Dendritic cell treated with granulocyte-macrophage colony-stimulating factor and Interleukin-4, amounts not matched to agents 40 ng/mL and 50 ng/mL, for 4 days (primary cell): ENCODE measurements at regions not wholly inside any gene's neighbourhood (a gene's known extent, or its start where the extent isn't known, plus 50 kb on each side); places are given as distances from the start of the nearest gene placed in this dataset.

ENCODE experiments used
- H3K27ac Mint-ChIP-seq: one replicate; pipeline ENCODE4 v1.8.0; 2022; ENCODE audit warnings: mild to moderate bottlenecking, mixed read lengths
- H3K27me3 Mint-ChIP-seq: one replicate; pipeline ENCODE4 v1.8.0; 2022; ENCODE audit warnings: mild to moderate bottlenecking, mixed read lengths
- H3K36me3 Mint-ChIP-seq: one replicate; pipeline ENCODE4 v1.8.0; 2022; ENCODE audit warnings: low read depth, mixed read lengths
- H3K4me1 Mint-ChIP-seq: one replicate; pipeline ENCODE4 v1.8.0; 2022; ENCODE audit warnings: low read depth, mixed read lengths
- H3K4me3 Mint-ChIP-seq: one replicate; pipeline ENCODE4 v1.8.0; 2022; ENCODE audit warnings: mild to moderate bottlenecking, moderate library complexity, mixed read lengths
- H3K9me3 Mint-ChIP-seq: one replicate; pipeline ENCODE4 v1.8.0; 2022; ENCODE audit warnings: mixed read lengths
- intact Hi-C: fragments of 100-400 bp; cut with micrococcal nuclease; formaldehyde crosslinking; loops from one replicate; pipeline ENCODE4 v1.15.0; 2022

GRCh38 chr16:86740906-86741799 is 162.8 kb downstream of the FOXL1 start:
- Mint-ChIP-seq H3K36me3 (no peaks in the 10 kb centered on the region), H3K27ac (no peak overlapping the region), H3K9me3 (no peaks in the 10 kb centered on the region), H3K27me3 (peaks cover 43% of the 10 kb centered on the region), H3K4me1 (no peaks in the 10 kb centered on the region), H3K4me3 (no peak overlapping the region)
- intact Hi-C loops, result no loop called here

- Mint-ChIP-seq H3K27me3 (peaks cover 4% of the 10 kb centered on the region), H3K4me3 (no peak overlapping the region), H3K9me3 (no peaks in the 10 kb centered on the region), H3K36me3 (no peaks in the 10 kb centered on the region), H3K4me1 (no peaks in the 10 kb centered on the region), H3K27ac (no peak overlapping the region)
- intact Hi-C loops, result no loop called here
Observed at GRCh38 chr16:86747761-86748160, 169.4 kb downstream of the FOXL1 start.

GRCh38 chr16:86748652-86749051 is 170.3 kb downstream of the FOXL1 start:
- Mint-ChIP-seq H3K9me3 (no peaks in the 10 kb centered on the region), H3K4me3 (no peak overlapping the region), H3K27me3 (peaks cover 4% of the 10 kb centered on the region), H3K4me1 (no peaks in the 10 kb centered on the region), H3K36me3 (no peaks in the 10 kb centered on the region), H3K27ac (no peak overlapping the region)
- intact Hi-C loops, result no loop called here

- H3K4me1 Mint-ChIP-seq, result no peaks in the 10 kb centered on the region
- H3K36me3 Mint-ChIP-seq, result no peaks in the 10 kb centered on the region
- intact Hi-C loops, result no loop called here
- H3K4me3 Mint-ChIP-seq, result no peak overlapping the region
- H3K27ac Mint-ChIP-seq, result no peak overlapping the region
- peaks cover 2% of the 10 kb centered on the region for H3K27me3 Mint-ChIP-seq
- H3K9me3 Mint-ChIP-seq, result no peaks in the 10 kb centered on the region
Observed at GRCh38 chr16:86751076-86752030, 173.0 kb downstream of the FOXL1 start.

- Mint-ChIP-seq H3K4me3 (no peak overlapping the region), H3K9me3 (no peaks in the 10 kb centered on the region), H3K4me1 (no peaks in the 10 kb centered on the region), H3K27ac (no peak overlapping the region), H3K27me3 (peaks cover 11% of the 10 kb centered on the region), H3K36me3 (no peaks in the 10 kb centered on the region)
- intact Hi-C loops, result no loop called here
Observed at GRCh38 chr16:86752582-86753175, 174.3 kb downstream of the FOXL1 start.

- Mint-ChIP-seq H3K4me1 (no peaks in the 10 kb centered on the region), H3K4me3 (no peak overlapping the region)
- intact Hi-C loops, result no loop called here
Observed at GRCh38 chr16:86753399-86753798, 175.1 kb downstream of the FOXL1 start.

GRCh38 chr16:86755571-86756006 is 177.2 kb downstream of the FOXL1 start:
- no peaks in the 10 kb centered on the region for H3K4me1 Mint-ChIP-seq
- peaks cover 26% of the 10 kb centered on the region for H3K27me3 Mint-ChIP-seq
- H3K27ac Mint-ChIP-seq, result no peak overlapping the region
- intact Hi-C loops, result no loop called here
- H3K36me3 Mint-ChIP-seq, result no peaks in the 10 kb centered on the region
- no peaks in the 10 kb centered on the region for H3K9me3 Mint-ChIP-seq
- no peak overlapping the region for H3K4me3 Mint-ChIP-seq

More at GRCh38 chr16:86753399-86753798, 175.1 kb downstream of the FOXL1 start:
- no peak overlapping the region for H3K27ac Mint-ChIP-seq
- peaks cover 15% of the 10 kb centered on the region for H3K27me3 Mint-ChIP-seq
- H3K36me3 Mint-ChIP-seq, result no peaks in the 10 kb centered on the region
- H3K9me3 Mint-ChIP-seq, result no peaks in the 10 kb centered on the region

GRCh38 chr16:86756882-86757703 is 178.7 kb downstream of the FOXL1 start:
- H3K4me1 Mint-ChIP-seq, result no peaks in the 10 kb centered on the region
- intact Hi-C loops, result no loop called here
- peaks cover 35% of the 10 kb centered on the region for H3K27me3 Mint-ChIP-seq
- H3K36me3 Mint-ChIP-seq, result no peaks in the 10 kb centered on the region
- H3K9me3 Mint-ChIP-seq, result no peaks in the 10 kb centered on the region
- H3K4me3 Mint-ChIP-seq, result no peak overlapping the region
- no peak overlapping the region for H3K27ac Mint-ChIP-seq

GRCh38 chr16:86757704-86758040 is 179.3 kb downstream of the FOXL1 start:
- Mint-ChIP-seq H3K4me1 (no peaks in the 10 kb centered on the region), H3K9me3 (no peaks in the 10 kb centered on the region), H3K27ac (no peak overlapping the region), H3K4me3 (no peak overlapping the region), H3K27me3 (peaks cover 35% of the 10 kb centered on the region), H3K36me3 (no peaks in the 10 kb centered on the region)
- intact Hi-C loops, result no loop called here

GRCh38 chr16:86758932-86759331 is 180.6 kb downstream of the FOXL1 start:
- no peaks in the 10 kb centered on the region for H3K4me1 Mint-ChIP-seq
- intact Hi-C loops, result no loop called here
- no peaks in the 10 kb centered on the region for H3K9me3 Mint-ChIP-seq
- H3K4me3 Mint-ChIP-seq, result no peak overlapping the region
- H3K27me3 Mint-ChIP-seq, result peaks cover 35% of the 10 kb centered on the region
- H3K27ac Mint-ChIP-seq, result no peak overlapping the region
- H3K36me3 Mint-ChIP-seq, result no peaks in the 10 kb centered on the region

- intact Hi-C loops, result no loop called here
Observed at GRCh38 chr16:86761111-86762031, 183.0 kb downstream of the FOXL1 start.

GRCh38 chr16:86762095-86762494 is 183.7 kb downstream of the FOXL1 start:
- intact Hi-C loops, result no loop called here

More at GRCh38 chr16:86761111-86762031, 183.0 kb downstream of the FOXL1 start:
- Mint-ChIP-seq H3K36me3 (no peaks in the 10 kb centered on the region), H3K27me3 (peaks cover 43% of the 10 kb centered on the region), H3K4me1 (no peaks in the 10 kb centered on the region), H3K4me3 (no peak overlapping the region), H3K9me3 (no peaks in the 10 kb centered on the region), H3K27ac (no peak overlapping the region)

More at GRCh38 chr16:86762095-86762494, 183.7 kb downstream of the FOXL1 start:
- Mint-ChIP-seq H3K4me1 (no peaks in the 10 kb centered on the region), H3K4me3 (no peak overlapping the region), H3K9me3 (no peaks in the 10 kb centered on the region), H3K27ac (no peak overlapping the region), H3K27me3 (peaks cover 39% of the 10 kb centered on the region), H3K36me3 (no peaks in the 10 kb centered on the region)
